HG03135 (cell line): ENCODE measurements at regions not wholly inside any gene's neighbourhood (a gene's known extent, or its start where the extent isn't known, plus 50 kb on each side); places are given as distances from the start of the nearest gene placed in this dataset.
"Not testable (repeated sequence)": the region's sequence is repeated elsewhere in the genome, so short reads cannot be mapped to it uniquely, and the experiment has no call there.

Experiments used
- ATAC-seq: cut with Tn5 transposase; IDR thresholded peaks from one replicate; pipeline ENCODE4 v1.9.1; 2021; ENCODE audit warnings: mild to moderate bottlenecking, moderate library complexity; ENCODE audit not compliant: unreplicated experiment

GRCh38 chr3:158882445-158882844, 80.6 kb downstream of the MFSD1 start:
- no peak for ATAC-seq

DNA sequence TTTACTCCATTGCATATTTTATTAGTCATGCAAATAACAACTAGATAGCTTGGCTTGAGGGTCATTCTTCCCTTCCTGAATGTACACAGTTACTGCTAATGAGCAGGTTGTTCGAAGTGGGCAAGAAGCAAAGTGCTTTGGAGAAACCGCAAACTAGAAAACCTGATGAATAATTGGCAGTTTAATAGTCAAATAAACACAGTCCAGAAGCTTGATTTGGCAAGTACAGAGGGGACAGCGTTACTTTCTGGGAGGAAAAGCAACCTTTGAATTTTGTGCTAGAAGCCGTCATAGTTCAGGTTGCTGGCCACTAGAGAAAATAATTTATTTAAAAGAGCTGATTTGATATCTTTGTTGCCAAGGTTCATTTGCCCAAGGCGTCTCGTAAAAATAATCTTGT, 94.9 kb downstream of the MFSD1 start:
- ATAC-seq: no peak

- no peak for ATAC-seq
Observed at GRCh38 chr3:158906749-158907148, 104.9 kb downstream of the MFSD1 start.

- ATAC-seq: no peak
Observed at GRCh38 chr3:158908187-158908734, 106.4 kb downstream of the MFSD1 start.

DNA sequence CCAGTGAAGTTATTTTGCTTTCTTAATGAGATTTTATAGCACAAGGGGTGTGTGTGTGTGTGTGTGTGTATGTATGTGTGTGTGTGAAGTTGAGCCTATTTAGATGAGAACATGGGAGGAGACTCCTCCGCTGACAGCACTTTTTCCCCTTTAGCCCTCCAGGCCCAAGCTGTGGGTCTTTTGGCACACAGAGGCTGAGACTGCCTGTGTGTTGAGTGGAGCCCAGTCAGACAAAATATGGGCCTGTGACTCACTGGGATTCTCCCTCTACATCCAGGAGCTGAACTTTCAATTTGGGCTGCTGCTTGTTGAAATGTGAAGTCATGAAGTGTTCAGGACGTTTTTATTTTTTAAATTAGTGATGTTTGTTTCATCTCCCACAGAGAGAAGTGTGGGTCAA, 108.0 kb downstream of the MFSD1 start:
- ATAC-seq: no peak

- ATAC-seq: no peak
Observed at GRCh38 chr3:158911586-158911985, 109.7 kb downstream of the MFSD1 start.

DNA sequence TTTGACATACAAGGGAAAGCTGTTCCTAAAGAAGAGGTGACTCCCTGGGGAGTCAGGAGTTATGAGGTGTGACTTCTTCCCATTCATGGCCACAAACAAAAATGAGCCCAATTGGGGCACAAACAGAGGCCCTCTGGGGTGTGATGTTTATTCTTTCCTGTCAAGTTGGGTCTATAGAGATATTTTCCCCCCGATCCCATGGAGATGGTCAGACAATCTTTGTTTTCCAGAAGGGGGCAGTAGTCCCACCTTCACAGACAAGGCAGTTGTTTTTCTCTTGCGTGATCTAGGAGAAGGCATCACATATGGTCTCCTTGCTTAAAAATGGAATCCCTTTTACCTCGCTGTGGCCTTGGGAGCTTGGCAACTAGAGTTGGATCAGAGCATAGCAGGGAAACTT, 110.3 kb downstream of the MFSD1 start:
- ATAC-seq: no peak

DNA sequence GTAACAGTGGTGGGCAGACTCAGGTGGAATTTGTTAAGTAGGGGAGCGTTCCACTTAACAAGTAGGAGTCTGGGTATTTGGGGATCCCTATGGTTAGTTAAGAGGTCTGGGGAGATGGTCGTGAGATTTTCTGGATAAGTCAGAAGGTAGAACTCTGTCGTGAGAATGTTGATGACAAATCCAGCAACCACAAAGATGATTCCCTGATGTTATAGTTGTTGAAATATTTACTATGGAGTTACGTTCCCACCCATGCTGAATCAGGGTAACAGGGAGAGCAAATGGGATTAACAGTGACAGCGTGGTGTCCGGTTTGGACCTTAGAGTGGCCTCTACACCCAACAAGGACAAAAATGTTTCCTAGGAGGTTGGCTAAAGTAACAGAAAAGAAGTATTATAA, 110.8 kb downstream of the MFSD1 start:
- no peak for ATAC-seq

- ATAC-seq: no peak
Observed at GRCh38 chr3:158916111-158916510, 114.3 kb downstream of the MFSD1 start.

GRCh38 chr3:158918008-158918407, 116.2 kb downstream of the MFSD1 start:
- ATAC-seq: peak; percentile 82

DNA sequence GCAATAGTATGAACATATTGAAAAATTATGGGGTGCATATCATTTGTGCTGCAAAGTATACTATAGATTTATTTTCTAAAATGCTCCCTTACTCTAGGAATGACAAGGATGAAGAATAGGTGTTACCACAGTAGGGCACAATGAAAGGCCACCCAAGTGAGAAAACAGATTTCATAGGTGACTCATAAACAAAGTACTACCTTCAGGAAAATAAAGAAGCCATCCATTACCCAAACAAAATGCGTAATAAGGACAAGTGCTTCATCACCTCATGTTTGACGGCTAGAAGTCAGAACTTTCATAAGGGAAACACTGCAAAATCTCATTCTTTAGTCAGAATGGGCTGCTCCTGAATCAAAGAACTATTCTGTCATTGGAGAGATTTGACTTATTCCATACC, 116.6 kb downstream of the MFSD1 start:
- ATAC-seq: no peak

DNA sequence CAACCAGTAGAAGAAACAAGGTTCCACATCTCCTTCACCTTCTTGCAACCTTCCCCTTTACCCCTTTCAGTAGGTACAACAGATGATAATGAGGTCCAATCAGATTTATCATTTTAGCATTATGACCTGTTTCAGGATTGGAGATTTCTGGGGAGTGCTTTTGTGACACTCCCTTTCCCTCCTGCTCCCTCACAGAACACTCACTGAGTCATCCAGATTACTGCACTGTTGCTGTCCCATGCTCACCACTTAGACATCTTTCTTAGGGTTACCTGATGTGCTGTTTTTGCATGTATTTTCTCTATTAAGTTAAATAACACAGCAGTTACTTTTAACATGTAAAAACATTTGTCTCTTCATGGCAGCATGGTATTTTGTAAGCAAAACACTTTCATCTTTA, 118.5 kb downstream of the MFSD1 start:
- ATAC-seq: no peak

GRCh38 chr3:158925021-158925420, 123.2 kb downstream of the MFSD1 start:
- ATAC-seq: no peak

- ATAC-seq: no peak
Observed at GRCh38 chr3:158925828-158926494, 124.1 kb downstream of the MFSD1 start.

DNA sequence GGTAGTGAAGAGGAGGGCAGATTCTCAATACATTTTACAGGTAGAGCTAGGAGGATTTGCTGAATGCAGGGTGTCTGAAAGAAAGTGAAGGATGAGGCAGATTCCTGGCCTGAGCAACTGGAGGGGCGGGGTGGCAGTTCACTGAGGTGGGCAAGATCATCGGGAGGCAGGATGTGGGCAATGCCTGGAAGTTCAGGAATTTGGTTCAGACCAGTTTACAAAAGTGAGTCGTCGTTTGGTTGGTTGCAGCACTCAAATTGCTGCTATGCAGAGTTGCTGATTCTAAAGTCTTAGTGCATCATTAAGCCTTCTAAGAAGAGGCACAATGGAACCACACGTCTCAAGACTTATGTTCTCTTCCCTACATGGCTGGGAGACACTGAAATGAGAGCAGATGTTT, 134.0 kb downstream of the MFSD1 start:
- no peak for ATAC-seq

- no peak for ATAC-seq
Observed at GRCh38 chr3:158936530-158937113, 134.8 kb downstream of the MFSD1 start.

- no peak for ATAC-seq
Observed at GRCh38 chr3:158950178-158950901, 148.5 kb downstream of the MFSD1 start.

DNA sequence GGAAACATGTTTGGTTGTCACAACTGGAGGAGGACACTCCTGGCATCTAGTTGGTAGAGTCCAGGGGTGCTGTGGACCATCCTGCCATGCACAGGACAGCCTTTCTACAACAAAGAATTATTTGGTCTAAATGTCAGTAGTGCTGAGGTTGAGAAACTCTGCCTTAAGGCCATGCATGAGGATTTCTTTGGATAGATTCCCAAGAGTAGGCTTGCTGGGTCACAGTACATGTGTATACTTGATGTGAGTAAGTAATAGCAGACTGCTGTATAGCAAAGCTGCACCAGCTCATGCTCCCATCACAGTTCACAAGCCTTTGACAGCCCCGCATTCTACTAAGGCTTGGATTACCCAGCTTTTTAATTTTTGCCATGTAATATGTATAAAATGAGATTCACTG, 151.3 kb downstream of the MFSD1 start:
- no peak for ATAC-seq

GRCh38 chr3:158954420-158954819, 152.6 kb downstream of the MFSD1 start:
- no peak for ATAC-seq

- ATAC-seq: not testable (repeated sequence)
Observed at GRCh38 chr3:158957777-158958176, 155.9 kb downstream of the MFSD1 start.

DNA sequence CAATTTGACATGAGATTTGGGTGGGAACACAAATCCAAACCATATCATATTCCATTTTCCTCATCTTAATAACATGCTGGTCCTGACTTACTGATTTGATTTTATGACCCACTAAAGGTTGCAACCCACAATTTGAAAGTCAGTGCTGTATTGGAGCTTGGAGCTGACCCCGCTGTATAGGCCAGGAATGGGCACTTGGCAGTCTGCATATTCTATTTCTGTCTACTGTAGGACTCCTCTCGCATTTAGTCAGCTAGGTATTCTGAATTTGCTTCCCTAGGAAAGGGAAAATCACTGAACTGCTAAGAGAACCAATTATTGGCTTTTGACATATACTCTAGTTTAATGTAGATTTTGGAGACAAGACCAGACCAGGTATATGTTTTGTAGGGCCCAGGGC, 157.0 kb downstream of the MFSD1 start:
- ATAC-seq: no peak

GRCh38 chr3:158961471-158961870, 159.6 kb downstream of the MFSD1 start:
- ATAC-seq: no peak
